ENCODE measurements at regions not wholly inside any gene's neighbourhood (a gene's known extent, or its start where the extent isn't known, plus 50 kb on each side); places are given as distances from the start of the nearest gene placed in this dataset.

GRCh38 chr2:18067588-18068384 is 189.3 kb downstream of the KCNS3 start:
- Mint-ChIP-seq H3K9me3 (ENCODE audit: low read depth) (no peaks in the 10 kb centered on the region), H3K36me3 (ENCODE audit: low read depth) (no peaks in the 10 kb centered on the region), H3K27me3 (ENCODE audit: low read depth) (peaks cover 10% of the 10 kb centered on the region), H3K4me3 (ENCODE audit: unreplicated experiment) (no peak overlapping the region), H3K4me1 (ENCODE audit: low read depth) (no peaks in the 10 kb centered on the region), H3K27ac (ENCODE audit: unreplicated experiment) (no peak overlapping the region)
- no peak for DNase-seq (ENCODE audit: low spot score)
- TF ChIP-seq CTCF (IDR thresholded peaks at IDR 0.05), result no peak

- no peak for DNase-seq (ENCODE audit: low spot score)
- no peak overlapping the region for H3K4me3 Mint-ChIP-seq (ENCODE audit: unreplicated experiment)
Observed at GRCh38 chr2:18066894-18067293, 188.4 kb downstream of the KCNS3 start.

DNA sequence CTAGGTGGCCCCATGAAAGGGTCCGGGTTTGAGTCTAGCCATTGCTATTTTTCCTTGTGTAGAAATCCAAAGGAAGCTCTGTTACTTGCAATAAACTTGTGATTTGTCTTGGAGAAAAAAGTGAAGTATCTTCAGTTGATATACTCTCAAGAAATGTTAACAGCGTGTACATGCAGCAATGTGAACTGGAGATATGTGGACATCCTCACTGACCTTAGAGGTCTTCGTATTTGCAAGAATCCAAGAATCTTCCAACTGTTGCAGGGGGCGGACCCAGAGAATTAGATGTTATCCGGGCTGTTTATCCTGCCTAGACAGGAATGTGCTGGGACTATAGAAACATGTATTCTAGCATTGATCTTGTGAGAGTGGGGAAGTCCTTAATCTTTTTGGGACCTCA is 187.6 kb downstream of the KCNS3 start:
- Mint-ChIP-seq H3K4me3 (ENCODE audit: unreplicated experiment) (no peak overlapping the region), H3K36me3 (ENCODE audit: low read depth) (no peaks in the 10 kb centered on the region), H3K27me3 (ENCODE audit: low read depth) (peaks cover 8% of the 10 kb centered on the region), H3K9me3 (ENCODE audit: low read depth) (no peaks in the 10 kb centered on the region), H3K27ac (ENCODE audit: unreplicated experiment) (no peak overlapping the region), H3K4me1 (ENCODE audit: low read depth) (no peaks in the 10 kb centered on the region)
- TF ChIP-seq CTCF (IDR thresholded peaks at IDR 0.05), result no peak
- no peak for DNase-seq (ENCODE audit: low spot score)

More at GRCh38 chr2:18066894-18067293, 188.4 kb downstream of the KCNS3 start:
- Mint-ChIP-seq H3K36me3 (ENCODE audit: low read depth) (no peaks in the 10 kb centered on the region), H3K27me3 (ENCODE audit: low read depth) (peaks cover 10% of the 10 kb centered on the region), H3K27ac (ENCODE audit: unreplicated experiment) (no peak overlapping the region), H3K4me1 (ENCODE audit: low read depth) (no peaks in the 10 kb centered on the region), H3K9me3 (ENCODE audit: low read depth) (no peaks in the 10 kb centered on the region)
- no peak for TF ChIP-seq CTCF (IDR thresholded peaks at IDR 0.05)

DNA sequence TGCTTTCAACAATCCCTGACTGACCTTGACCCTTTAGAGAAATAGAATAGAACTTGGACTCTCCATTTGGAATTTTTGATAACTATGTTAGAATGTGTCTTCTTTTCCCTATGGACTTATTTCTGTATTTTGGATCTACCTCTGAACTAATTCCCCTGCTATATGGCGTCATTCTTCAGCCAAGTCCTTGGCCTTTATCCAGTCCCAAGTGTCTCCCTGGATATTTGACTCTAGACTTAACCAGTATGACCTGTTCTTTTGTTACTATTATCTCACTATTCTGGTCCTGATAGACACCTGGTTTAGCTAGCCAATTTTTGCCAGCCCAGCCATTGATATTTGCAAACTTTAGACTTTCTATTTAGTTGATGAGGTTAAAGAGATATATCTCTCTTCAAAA is 186.8 kb downstream of the KCNS3 start:
- DNase-seq (ENCODE audit: low spot score), result no peak
- H3K36me3 Mint-ChIP-seq (ENCODE audit: low read depth), result no peaks in the 10 kb centered on the region
- TF ChIP-seq CTCF (IDR thresholded peaks at IDR 0.05), result no peak
- no peaks in the 10 kb centered on the region for H3K9me3 Mint-ChIP-seq (ENCODE audit: low read depth)
- H3K27me3 Mint-ChIP-seq (ENCODE audit: low read depth), result peaks cover 10% of the 10 kb centered on the region
- H3K27ac Mint-ChIP-seq (ENCODE audit: unreplicated experiment), result no peak overlapping the region
- no peaks in the 10 kb centered on the region for H3K4me1 Mint-ChIP-seq (ENCODE audit: low read depth)
- H3K4me3 Mint-ChIP-seq (ENCODE audit: unreplicated experiment), result no peak overlapping the region

- Mint-ChIP-seq H3K27me3 (ENCODE audit: low read depth) (peaks cover 10% of the 10 kb centered on the region), H3K4me3 (ENCODE audit: unreplicated experiment) (no peak overlapping the region), H3K36me3 (ENCODE audit: low read depth) (no peaks in the 10 kb centered on the region), H3K4me1 (ENCODE audit: low read depth) (no peaks in the 10 kb centered on the region), H3K27ac (ENCODE audit: unreplicated experiment) (no peak overlapping the region), H3K9me3 (ENCODE audit: low read depth) (no peaks in the 10 kb centered on the region)
- DNase-seq (ENCODE audit: low spot score), result no peak
- no peak for TF ChIP-seq CTCF (IDR thresholded peaks at IDR 0.05)
Observed at GRCh38 chr2:18063826-18064470, 185.5 kb downstream of the KCNS3 start.

Data from chondrocyte (in vitro differentiated cells).